Caco-2 (cell line): ENCODE measurements at regions not wholly inside any gene's neighbourhood (a gene's known extent, or its start where the extent isn't known, plus 50 kb on each side); places are given as distances from the start of the nearest gene placed in this dataset.

ENCODE experiments used
- BruUV-seq: library from RNA; stranded (reverse); fragments of 400-500 nt; replicated peaks from 2 replicates; lab custom pipeline; 2021; lab: Mats Ljungman, UMichigan
- CTCF ChIA-PET: fragments of 300-600 bp; sonication (Branson Sonifier 250); formaldehyde crosslinking; loops from one replicate; lab custom pipeline; 2022; ENCODE audit warnings: antibody characterized with exemption; lab: Charles Lee
- POLR2A ChIA-PET: fragments of 300-600 bp; sonication (Branson Sonifier 250); formaldehyde crosslinking; loops from one replicate; lab custom pipeline; 2022; ENCODE audit warnings: antibody characterized with exemption; lab: Charles Lee
- DNase-seq, 2 experiments: peaks; one replicate each; pipeline versions ENCODE4 v3.0.0 to v3.0.0-alpha.2; 2020 to 2022
- H3K27me3 ChIP-seq: replicated peaks from 2 replicates; pipeline ENCODE4 v1.6.0; 2011; ENCODE audit warnings: low read length; ENCODE audit not compliant: control insufficient read depth, insufficient read depth
- H3K36me3 ChIP-seq: 2 replicates; pipeline ENCODE4 v1.5.1; 2011; ENCODE audit warnings: low read length; ENCODE audit not compliant: control insufficient read depth, insufficient read depth
- H3K4me1 ChIP-seq: fragments of 250-450 bp; sonication (Bioruptor Pico); 2 replicates; pipeline ENCODE4 v1.5.1; 2020; ENCODE audit warnings: mild to moderate bottlenecking
- H3K4me3 ChIP-seq: 2 replicates; pipeline ENCODE4 v1.5.1; 2011; ENCODE audit warnings: low read depth, mild to moderate bottlenecking, control low read depth, low read length
- H3K9me3 ChIP-seq: fragments of 250-450 bp; sonication (Bioruptor Pico); 2 replicates; pipeline ENCODE4 v1.5.1; 2020; ENCODE audit warnings: mild to moderate bottlenecking, moderate library complexity
- H3K27ac Mint-ChIP-seq: one replicate; pipeline ENCODE4 v1.8.0; 2022; ENCODE audit warnings: mixed read lengths; ENCODE audit not compliant: unreplicated experiment
- H3K27me3 Mint-ChIP-seq: one replicate; pipeline ENCODE4 v1.8.0; 2022; ENCODE audit warnings: mixed read lengths; ENCODE audit not compliant: insufficient read depth, unreplicated experiment
- H3K36me3 Mint-ChIP-seq: one replicate; pipeline ENCODE4 v1.8.0; 2022; ENCODE audit warnings: mild to moderate bottlenecking, mixed read lengths; ENCODE audit not compliant: insufficient read depth, unreplicated experiment
- H3K4me1 Mint-ChIP-seq: one replicate; pipeline ENCODE4 v1.8.0; 2022; ENCODE audit warnings: low read depth, mixed read lengths; ENCODE audit not compliant: unreplicated experiment
- H3K4me3 Mint-ChIP-seq: one replicate; pipeline ENCODE4 v1.8.0; 2022; ENCODE audit warnings: mild to moderate bottlenecking, moderate library complexity, mixed read lengths; ENCODE audit not compliant: unreplicated experiment
- H3K9me3 Mint-ChIP-seq: one replicate; pipeline ENCODE4 v1.8.0; 2022; ENCODE audit warnings: mixed read lengths; ENCODE audit not compliant: unreplicated experiment
- intact Hi-C: fragments of 100-400 bp; cut with micrococcal nuclease; formaldehyde crosslinking; loops from one replicate; pipeline ENCODE4 v1.10.0; 2022; ENCODE audit not compliant: unreplicated experiment
- TF ChIP-seq, protein P1 (sequence below), 2 experiments: fragments of 200-600 bp in 1 of 2; IDR thresholded peaks; 1 replicate in 1 of 2; 2 replicates in 1 of 2; pipeline versions ENCODE4 v1.5.1 to v1.8.0; 2011 to 2022; ENCODE audit warnings: antibody characterized with exemption in 1 of 2, control low read depth in 1 of 2, inconsistent platforms in 1 of 2, low read depth in 1 of 2, low read length in 1 of 2, mild to moderate bottlenecking in 1 of 2, moderate library complexity in 1 of 2; ENCODE audit not compliant: insufficient read depth in 1 of 2, severe bottlenecking in 1 of 2, unreplicated experiment in 1 of 2

DNA sequence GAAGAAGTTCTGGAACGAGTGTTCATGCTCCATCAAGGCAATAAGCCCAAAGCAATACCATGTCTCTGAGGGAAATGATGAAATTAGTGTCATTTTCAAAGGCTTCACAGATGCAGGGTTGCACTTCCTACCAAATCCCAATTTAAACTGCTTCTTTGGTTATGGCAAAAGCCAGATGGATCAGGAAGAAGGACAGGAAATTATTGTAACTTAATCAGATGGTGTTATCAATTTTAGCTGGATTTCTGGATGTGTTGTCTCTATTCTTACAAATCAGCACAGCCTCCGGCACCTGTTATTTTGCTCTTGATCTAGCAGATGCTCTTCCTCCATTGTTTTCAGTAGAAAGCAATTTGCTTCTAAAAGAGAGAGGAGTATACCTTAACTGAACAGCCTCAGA, 693.4 kb downstream of the SOCS6 start:
- Histone ChIP-seq H3K27me3 (no peaks in the 10 kb centered on the region), H3K9me3 (no peaks in the 10 kb centered on the region), H3K4me1 (no peaks in the 10 kb centered on the region), H3K36me3 (no peaks in the 10 kb centered on the region), H3K4me3 (no peak overlapping the region)
- no TSS peak for BruUV-seq
- no peaks in the 10 kb centered on the region for H3K4me1 Mint-ChIP-seq
- CTCF ChIA-PET, result no interaction called here
- no peak for DNase-seq
- H3K4me3 Mint-ChIP-seq, result no peak overlapping the region
- POLR2A ChIA-PET, result no interaction called here
- H3K27ac Mint-ChIP-seq, result no peak overlapping the region
- peaks cover 20% of the 10 kb centered on the region for H3K9me3 Mint-ChIP-seq
- peaks cover 3% of the 10 kb centered on the region for H3K27me3 Mint-ChIP-seq
- TF ChIP-seq, protein P1, sequence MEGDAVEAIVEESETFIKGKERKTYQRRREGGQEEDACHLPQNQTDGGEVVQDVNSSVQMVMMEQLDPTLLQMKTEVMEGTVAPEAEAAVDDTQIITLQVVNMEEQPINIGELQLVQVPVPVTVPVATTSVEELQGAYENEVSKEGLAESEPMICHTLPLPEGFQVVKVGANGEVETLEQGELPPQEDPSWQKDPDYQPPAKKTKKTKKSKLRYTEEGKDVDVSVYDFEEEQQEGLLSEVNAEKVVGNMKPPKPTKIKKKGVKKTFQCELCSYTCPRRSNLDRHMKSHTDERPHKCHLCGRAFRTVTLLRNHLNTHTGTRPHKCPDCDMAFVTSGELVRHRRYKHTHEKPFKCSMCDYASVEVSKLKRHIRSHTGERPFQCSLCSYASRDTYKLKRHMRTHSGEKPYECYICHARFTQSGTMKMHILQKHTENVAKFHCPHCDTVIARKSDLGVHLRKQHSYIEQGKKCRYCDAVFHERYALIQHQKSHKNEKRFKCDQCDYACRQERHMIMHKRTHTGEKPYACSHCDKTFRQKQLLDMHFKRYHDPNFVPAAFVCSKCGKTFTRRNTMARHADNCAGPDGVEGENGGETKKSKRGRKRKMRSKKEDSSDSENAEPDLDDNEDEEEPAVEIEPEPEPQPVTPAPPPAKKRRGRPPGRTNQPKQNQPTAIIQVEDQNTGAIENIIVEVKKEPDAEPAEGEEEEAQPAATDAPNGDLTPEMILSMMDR (IDR thresholded peaks at IDR 0.05; ENCODE audit: insufficient read depth in 1 of 2, low read depth in 1 of 2, low read length in 1 of 2, severe bottlenecking in 1 of 2, unreplicated experiment in 1 of 2), result no peak
- H3K36me3 Mint-ChIP-seq, result no peaks in the 10 kb centered on the region
- intact Hi-C loops, result no loop called here

DNA sequence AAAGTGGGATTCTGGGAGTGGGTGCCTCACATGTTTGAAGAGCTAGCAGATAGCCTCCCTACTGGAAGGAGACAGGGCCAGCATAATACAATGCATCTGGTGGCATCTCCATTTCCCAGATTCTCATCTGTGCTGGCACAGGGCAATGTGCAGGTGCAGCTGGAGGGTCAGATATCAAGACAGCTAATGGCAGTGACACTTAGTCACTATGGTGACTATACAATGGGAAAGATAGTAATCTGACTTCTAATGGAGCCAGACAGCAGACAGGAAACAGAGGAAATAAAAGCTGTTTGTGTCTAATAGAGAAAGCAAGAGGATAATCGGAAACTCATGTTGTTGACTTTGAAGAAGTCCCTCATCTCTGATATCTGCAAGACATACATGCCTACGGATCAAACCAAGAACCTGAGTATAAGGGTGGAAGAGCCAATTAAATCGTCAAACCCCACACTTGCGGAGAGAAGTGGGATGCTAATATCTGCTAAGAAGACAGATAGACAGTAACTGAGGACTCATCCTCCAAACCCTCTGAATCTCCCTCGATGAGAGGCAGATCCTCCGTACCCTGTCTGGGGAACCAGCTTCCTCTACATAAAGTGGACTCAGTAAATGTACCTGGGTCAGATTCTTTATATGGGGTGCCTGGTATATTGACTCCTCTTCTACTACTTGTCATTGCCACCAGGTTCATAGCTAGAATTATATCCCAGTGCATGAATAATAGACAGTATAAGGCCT, 692.7 kb downstream of the SOCS6 start:
- H3K27me3 Mint-ChIP-seq, result peaks cover 3% of the 10 kb centered on the region
- no peak overlapping the region for H3K27ac Mint-ChIP-seq
- ChIA-PET CTCF (no interaction called here), POLR2A (no interaction called here)
- H3K4me1 ChIP-seq, result no peaks in the 10 kb centered on the region
- H3K36me3 ChIP-seq, result no peaks in the 10 kb centered on the region
- TF ChIP-seq, protein P1 (IDR thresholded peaks at IDR 0.05; ENCODE audit: insufficient read depth in 1 of 2, low read depth in 1 of 2, low read length in 1 of 2, severe bottlenecking in 1 of 2, unreplicated experiment in 1 of 2), result no peak
- H3K4me3 Mint-ChIP-seq, result no peak overlapping the region
- H3K4me3 ChIP-seq, result no peak overlapping the region
- no peaks in the 10 kb centered on the region for H3K27me3 ChIP-seq
- no peaks in the 10 kb centered on the region for H3K4me1 Mint-ChIP-seq
- no TSS peak for BruUV-seq
- intact Hi-C loops, result no loop called here
- peaks cover 20% of the 10 kb centered on the region for H3K9me3 Mint-ChIP-seq
- H3K36me3 Mint-ChIP-seq, result no peaks in the 10 kb centered on the region
- no peaks in the 10 kb centered on the region for H3K9me3 ChIP-seq
- DNase-seq, result no peak

DNA sequence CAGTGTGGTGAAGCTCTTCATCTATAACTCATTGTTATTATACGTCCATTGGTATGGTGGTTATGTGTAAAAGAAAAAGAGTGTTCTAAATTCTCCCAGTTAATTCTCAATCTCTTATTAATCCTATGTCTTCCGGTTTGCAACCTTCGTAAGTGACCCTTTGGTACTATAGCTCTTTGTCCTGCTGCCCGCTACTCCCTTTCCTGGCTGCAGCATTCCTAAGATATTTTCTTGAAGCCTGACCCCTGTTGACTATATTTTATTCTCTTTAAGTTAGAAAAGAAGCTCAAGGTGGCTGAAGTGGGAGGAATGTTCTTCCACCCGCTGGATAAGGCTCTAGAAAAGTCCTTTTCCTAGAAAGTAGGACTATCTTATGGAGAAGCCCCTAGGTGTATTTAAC, 684.8 kb downstream of the SOCS6 start:
- Mint-ChIP-seq H3K36me3 (no peaks in the 10 kb centered on the region), H3K4me3 (no peak overlapping the region), H3K27ac (no peak overlapping the region), H3K4me1 (no peaks in the 10 kb centered on the region), H3K9me3 (no peaks in the 10 kb centered on the region), H3K27me3 (no peaks in the 10 kb centered on the region)
- no peak overlapping the region for H3K4me3 ChIP-seq
- BruUV-seq, result no TSS peak
- ChIA-PET POLR2A (no interaction called here), CTCF (no interaction called here)
- no peak for DNase-seq
- H3K9me3 ChIP-seq, result no peaks in the 10 kb centered on the region
- intact Hi-C loops, result no loop called here
- TF ChIP-seq, protein P1 (IDR thresholded peaks at IDR 0.05; ENCODE audit: insufficient read depth in 1 of 2, low read depth in 1 of 2, low read length in 1 of 2, severe bottlenecking in 1 of 2, unreplicated experiment in 1 of 2), result no peak
- H3K27me3 ChIP-seq, result no peaks in the 10 kb centered on the region
- no peaks in the 10 kb centered on the region for H3K4me1 ChIP-seq
- H3K36me3 ChIP-seq, result no peaks in the 10 kb centered on the region
